GM21717 (cell line): ENCODE measurements at regions not wholly inside any gene's neighbourhood (a gene's known extent, or its start where the extent isn't known, plus 50 kb on each side); places are given as distances from the start of the nearest gene placed in this dataset.
"Not testable (repeated sequence)": the region's sequence is repeated elsewhere in the genome, so short reads cannot be mapped to it uniquely, and the experiment has no call there.

ENCODE experiments used
- ATAC-seq: cut with Tn5 transposase; IDR thresholded peaks from one replicate; pipeline ENCODE4 v1.9.1; 2021; ENCODE audit warnings: mild to moderate bottlenecking, moderate library complexity; ENCODE audit not compliant: unreplicated experiment

DNA sequence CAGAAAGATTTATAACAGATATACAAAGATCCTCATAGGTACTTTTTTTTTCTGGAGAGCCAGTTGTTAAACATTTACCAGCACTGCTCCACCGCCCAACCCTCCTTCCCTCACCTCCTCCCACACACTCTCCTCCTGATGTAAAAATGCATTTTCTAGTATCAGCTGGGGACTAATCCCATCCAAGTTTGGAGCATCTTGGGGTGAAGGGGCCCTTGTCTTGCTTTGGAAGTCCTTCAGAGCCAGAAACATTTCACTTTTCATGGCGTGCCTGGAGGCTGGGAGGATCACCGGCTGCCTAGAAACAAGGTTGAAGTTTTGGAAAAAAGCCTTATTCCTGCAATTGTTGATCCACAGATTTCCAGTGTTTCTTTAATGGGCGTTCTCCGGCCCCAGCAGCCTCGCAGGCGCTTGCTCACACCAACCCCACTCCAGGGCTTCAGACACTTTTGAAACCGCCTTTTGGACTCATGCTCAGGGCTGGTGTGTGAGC, 165.1 kb upstream of the AFDN start:
- no peak for ATAC-seq

DNA sequence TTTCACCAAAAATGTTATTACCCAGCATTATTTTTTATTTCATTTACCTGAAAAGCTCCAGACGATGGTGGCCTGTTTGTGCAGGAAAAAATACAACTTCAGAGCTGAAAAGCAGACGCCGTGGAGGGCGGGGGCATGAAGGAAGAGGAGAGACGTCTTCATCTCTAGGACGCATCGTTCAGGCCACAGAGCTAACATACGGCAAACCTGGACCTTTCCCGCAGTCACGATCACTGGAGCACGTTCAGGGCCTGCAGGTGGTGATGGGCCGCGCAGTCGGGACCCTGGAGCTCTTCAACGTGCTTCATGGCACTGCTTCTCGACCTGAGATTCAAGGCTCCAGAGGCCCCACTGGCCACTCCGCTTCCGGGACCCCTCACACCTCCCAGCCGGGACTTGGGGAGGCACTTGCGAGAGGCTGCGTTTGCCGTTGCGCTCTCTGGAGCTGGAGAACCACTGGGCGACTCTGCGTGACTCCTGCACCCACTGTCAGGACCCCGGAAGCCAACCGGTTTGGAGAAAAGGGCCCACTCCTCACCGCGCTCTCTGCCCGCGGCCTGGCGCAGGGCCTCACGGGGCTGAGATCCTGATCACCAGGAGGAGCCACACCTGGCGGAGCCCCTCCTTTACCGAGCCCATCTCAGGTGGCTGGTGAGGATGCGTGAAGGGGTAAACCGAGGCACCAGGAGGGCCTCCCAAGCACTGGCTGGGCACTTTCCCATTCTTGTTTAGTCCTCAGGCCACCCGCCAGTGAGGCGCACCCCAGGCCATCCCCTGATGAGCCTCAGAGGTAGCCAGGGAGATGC, 164.4 kb upstream of the AFDN start:
- ATAC-seq = no peak

DNA sequence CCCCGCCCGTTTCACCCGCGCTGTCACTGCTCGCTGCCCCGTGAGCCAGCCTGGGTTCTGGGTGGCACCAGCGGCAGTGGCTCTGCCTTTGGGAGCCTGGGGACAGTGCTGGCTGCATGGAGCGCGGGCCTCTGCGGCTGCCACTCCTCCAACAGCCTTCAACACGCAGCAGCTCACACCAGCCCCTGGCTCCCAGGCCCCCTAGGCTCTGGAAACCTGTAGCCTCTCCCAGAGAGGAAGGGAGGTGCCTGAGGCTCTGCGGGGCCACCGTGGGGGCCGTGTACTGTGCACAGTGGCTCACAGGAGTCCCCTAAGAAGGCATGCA, 163.9 kb upstream of the AFDN start:
- no peak for ATAC-seq

DNA sequence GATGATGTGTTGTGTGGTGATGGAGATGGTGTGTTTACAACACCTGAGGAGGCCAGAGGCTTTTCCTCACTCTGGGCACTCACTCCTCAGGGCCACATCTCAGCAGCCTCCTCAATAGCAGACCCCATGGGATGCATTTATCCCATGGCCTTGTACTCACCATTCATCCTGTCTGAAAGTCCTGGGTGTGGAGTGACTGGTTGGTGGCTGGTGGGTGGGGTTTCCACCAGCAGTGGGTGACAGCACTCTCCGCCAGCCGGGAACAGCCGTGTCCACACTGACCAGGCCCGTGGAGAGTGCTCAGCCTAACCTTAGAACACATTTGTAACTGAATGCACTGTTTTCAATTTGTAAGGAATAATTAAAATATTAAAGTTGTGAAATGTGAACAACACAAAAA, 163.4 kb upstream of the AFDN start:
- no peak for ATAC-seq

DNA sequence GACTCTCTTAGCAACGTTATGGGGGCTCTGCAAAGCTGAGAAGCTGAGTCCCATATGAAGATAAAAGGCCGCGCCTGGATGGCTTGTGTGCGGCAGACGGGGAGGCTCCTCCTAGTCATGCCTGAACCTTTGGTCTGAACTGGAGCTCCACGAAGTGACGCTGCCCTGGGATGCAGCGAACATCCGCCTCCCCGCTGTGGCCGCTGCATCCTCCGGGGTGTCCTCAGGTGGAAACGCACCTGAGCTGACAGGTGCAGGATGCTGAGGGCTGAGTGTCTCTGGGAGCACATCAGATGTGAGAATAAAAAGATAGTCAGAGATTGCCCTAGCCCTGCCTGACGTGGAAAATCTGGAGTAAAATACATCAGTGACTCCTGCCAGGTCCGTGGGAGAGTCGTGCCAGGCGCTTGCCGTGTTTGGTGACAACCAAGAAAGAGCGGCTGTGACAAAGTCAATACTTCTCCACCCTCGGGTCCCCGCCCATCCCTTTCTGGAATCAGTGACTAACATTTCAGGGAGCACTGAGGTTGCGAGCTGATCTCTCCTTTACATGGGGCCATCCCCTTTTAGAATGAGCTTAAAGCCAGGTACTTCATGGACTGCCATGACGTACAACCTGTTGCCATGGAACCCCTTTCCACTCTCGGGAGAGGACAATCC, 162.8 kb upstream of the AFDN start:
- no peak for ATAC-seq

DNA sequence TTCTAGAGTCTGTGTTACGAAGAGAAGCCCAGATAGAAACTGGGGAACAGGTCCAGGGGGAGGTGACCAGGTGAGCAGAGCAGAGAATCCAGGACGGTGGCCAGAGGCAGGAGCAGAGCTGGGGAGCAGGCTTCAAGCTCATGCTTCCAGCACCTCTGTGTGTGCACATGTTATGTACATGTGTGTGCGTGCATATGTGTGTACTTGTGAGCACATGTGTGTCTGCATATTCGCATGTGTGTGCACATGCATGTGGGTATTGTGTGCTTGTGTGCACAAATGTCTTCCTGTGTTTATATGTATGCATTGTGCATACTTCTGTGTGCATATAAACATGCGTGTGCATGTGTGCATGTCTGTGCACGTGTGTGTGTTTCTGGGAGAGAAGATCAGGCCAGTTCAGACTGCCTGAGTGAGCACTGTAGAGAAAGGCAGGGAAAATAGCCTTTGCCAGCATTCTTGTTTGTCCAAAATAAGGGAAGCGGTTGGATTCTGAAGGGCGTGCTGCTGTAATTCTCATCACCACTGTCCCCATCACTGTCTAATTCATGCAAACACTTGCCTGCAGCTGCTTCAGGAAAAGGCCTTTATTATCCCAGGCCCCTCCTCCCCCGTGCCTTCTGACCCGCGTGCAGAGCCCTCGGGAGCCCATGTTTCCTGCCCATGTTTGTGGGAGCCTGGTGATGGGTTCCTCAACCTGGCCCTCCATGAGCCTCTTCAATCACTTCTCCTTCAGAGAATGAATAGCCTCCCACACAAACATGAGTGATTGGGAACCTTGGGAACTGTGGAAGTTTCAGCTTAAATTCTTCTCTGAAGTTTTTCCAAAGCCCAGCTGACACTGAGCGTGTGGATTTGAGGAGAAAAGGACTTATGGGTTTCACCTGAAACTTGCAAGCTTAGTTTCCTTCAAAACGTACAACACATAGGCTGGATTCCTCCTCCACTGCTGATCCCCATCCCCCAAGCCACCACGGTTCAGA, 161.7 kb upstream of the AFDN start:
- ATAC-seq = no peak

DNA sequence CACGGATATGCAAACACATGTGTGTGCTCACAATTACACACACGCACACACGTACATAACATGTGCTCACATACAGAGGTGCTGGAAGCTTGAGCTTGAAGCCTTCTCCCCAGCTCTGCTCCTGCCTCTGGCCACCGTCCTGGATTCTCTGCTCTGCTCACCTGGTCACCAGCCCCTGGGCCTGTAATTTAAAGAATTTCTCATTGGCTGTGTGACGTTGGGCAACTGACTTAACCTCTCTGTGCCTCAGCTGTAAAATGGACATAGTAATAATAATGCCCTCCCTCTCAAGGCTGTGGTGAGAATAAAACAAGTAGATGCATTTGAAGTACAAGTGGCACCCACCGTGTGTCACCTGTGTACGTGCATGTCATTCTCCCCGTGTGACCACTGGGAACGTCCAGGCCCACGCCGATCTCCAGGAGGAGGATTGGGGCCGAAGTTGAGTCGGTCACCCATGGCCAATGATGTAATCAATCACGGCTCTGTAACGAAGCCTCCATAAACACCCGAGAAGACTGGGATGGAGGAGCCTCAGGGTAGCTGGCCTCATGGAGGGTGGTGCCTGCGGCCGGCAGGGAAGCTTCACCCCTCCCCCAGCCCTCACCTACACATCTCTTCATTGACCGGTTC, 160.9 kb upstream of the AFDN start:
- ATAC-seq = no peak

DNA sequence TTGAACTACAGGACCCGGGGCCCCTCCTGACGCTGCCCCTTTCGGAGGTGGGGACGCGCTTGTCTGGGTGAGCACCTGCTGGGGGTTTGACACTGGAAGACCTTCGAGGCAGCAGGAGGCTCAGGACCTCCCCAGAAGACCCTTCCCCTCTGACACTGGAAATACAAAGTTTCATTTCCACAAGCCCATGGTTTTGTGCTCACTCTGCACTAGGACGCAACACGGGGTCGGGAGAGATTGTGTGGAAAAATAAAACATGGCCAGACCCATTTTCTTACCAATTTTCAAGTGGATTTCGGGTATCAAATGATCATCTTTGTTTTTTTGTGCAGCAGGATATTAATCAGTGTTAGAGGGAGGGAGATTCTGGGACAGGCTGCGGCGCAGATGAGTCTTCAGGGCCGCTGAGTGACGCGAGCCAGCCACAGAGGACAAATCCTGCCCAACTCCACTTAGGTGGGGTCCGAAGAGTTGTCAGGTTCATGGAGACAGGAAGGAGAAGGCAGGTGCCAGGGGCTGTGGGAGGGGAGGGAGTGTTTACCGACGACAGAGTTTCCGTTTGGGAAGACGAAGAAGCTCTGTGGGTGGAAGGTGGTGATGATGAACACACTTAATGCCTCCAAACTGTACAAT, 160.0 kb upstream of the AFDN start:
- ATAC-seq = no peak

DNA sequence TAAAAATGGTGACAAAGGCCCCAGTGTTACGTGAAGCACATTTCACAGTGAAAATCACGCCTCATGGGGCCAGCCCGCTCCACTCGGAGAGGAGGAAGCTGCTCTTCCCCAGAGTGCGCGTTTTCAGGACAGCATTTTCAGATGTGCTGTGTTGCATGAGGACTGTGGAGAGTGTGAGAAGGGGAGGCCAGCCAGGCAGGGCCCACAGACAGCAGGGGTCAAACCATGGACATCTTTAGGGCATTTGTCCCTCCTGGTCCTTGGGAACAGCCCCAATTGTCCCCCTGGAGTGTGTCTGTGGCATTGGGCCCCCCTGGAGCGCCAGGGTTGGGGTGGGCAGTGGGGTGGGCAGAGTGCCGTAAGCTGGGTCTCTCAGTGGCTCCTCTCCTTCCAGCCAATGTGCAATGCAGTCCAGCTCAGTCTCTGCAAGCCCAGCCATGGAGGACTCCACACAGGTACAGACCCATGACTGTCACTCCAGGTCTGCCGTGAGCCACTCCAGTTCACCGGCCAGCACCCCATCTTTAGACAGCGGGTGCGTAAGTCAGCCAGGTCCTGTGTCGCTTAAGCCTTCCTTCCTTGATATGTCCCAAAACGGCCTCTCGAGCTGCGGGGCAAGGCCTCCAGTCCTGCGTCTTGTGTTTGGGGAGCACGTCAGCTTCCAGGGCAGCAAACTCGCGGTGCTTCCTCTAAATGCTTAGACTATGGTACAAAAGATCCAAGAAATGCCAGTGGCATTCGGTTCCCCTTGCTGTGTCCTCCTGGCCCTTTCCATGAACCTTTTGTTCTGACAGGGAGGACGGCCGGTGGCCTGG, 159.3 kb upstream of the AFDN start:
- no peak for ATAC-seq

DNA sequence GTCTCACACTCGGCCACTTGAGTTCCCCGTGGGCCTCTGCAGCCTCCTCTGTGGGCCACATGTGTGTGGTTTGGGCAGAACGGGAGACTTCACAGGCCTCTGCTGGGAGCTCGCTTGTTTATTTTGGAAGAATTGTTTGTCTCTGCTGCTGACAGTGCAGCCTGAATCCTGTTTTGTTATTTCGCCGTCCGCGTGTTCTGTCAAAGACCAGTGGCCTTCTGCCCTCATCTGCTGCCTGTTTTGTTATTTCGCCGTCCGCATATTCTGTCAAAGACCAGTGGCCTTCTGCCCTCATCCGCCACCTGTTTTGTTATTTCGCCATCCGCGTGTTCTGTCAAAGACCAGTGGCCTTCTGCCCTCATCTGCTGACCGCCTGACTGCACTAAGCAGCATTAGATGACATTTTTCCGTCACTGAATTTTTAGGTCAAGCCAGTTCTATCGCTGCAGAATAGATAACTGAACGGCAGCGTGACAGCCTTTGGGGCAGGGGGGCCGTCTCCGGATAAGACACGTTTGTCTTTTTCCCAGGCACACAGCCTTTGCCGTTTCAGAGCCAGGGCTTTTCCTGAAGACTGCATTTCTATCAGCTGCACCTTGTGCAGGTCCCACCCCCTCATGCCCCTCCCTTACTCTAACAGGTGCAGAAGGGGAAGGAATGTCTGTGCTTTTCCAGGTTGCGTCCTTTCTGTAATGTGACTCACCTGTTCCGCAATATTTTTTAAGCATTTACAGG, 158.5 kb upstream of the AFDN start:
- ATAC-seq = no peak

DNA sequence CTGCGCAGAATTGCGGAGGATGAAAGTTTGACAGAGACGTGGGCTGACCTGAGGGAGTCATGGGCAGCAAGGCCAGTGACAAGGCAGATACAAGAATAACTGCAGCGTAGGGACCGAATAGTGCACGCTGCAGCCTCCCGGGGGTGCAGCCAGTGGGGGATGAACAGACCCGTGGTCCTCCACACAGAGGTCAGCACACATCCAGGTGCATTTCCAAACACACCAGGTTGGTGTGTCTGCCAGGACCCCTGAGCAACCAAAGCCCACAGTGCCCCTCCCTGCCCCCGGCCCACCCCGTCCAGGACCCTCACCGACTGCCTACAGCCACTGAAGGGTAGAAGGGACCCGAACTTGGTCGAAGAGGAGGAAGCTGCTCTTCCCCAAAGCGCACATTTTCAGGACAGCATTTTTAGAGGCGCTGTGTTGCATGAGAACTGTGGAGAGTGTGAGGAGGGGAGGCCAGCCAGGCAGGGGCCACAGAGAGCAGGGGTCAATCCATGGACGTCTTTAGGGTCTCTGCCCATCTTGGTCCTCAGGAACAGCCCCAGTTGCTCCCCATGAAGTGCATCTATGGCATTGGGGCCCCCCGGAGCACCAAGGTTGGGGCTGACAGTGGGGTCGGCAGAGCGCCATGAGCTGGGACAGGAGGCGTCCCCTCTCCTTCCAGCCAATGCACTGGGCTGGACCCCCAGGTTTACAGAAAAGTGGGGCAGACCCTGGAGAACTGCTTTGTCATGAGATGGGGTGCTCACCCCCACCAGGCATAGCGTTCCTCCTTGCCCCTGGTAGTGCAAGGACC, 157.8 kb upstream of the AFDN start:
- no peak for ATAC-seq

DNA sequence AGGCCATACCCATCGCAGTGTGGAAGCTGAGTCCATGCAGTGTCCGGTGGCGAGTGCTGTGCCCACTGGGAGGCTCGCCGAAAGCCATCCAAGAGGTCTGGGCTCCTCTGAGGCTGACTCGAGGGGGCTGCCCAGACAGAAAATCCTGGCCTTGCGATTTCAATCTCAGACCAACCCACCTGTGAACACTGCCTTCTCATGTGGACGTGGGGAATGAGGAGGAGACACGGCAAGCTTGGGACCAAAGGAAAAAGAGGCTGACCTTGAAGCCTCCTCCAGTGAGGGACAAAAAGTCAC, 157.2 kb upstream of the AFDN start:
- no peak for ATAC-seq

DNA sequence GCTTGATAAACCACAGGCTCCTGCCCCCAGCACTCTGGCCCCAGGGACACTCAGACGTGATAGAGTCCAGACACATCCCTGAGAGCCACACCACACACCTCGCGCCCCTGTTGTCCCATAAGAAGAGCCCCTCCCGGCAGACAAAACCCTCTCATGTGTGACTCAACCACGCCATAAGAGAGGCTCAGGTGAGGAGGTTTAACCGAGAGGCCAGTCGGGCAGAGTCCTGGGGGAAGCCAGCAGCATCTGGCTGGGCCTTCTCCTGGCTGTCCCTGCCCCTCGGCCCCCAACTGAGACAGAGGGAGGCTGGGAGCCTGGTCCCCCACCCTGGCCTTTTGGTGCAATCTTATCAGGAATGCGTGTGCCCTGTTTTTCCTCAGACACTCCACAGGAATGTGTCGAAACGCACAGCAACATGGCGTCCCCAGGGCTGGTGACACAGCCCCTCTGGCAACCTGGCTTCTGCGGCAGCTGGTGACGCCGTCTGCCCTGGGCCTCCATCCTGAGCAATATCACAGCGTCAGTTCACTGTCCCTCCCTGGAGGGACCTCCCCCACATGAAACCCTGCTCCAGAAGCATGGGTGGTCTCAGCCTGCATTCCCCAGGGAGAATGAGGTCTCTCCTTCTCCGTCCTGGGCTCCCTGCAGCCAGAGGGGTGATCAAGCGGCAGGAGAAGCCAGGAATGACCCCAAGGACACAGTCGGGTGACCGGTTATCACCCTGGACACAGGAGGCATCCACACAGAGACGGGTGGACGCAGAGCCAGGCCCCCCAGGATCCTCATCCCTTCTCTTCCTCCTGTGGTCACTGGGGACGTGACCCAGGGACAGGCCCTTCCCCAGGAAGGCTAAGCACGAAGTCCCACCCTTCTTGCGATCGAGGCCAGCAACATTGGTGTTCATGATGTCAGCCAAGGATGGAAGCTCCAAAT, 156.6 kb upstream of the AFDN start:
- no peak for ATAC-seq

DNA sequence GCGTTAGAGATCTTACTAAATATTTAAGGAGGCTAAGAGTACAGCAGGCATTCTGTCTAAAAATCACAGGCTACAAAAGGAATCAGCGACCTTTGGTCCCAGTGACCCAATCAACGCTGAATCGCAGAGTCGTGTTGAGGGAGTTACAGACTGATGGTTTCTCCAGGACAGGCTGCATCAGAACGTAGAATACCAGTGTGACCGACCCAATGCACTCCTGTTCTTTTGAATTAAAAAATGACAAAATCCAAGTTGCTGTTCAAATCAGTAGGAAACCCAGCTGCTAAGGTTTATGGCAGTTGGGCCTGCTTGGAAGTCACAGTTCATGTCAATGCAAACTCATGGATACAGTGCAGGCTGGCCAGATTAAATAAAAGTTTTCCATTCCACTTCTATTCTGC, 155.8 kb upstream of the AFDN start:
- no peak for ATAC-seq

DNA sequence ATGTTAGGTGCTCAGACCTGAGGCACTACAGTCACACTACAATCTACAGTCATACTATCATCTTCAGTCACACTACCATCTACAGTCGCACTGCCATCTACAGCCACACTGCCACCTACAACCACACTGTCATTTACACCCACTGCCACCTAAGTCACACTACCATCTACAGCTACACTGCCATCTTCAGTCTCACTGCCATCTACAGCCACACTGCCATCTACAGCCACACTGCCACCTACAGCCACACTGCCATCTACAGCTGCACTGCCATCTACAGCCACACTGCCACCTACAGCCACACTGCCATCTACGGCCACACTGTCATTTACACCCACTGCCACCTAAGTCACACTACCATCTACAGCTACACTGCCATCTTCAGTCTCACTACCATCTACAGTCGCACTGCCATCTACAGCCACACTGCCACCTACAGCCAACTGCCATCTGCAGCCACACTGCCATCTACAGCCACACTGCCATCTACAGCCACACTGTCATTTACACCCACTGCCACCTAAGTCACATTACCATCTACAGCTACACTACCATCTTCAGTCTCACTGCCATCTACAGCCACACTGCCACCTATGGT, 155.2 kb upstream of the AFDN start:
- ATAC-seq = not testable (repeated sequence)

DNA sequence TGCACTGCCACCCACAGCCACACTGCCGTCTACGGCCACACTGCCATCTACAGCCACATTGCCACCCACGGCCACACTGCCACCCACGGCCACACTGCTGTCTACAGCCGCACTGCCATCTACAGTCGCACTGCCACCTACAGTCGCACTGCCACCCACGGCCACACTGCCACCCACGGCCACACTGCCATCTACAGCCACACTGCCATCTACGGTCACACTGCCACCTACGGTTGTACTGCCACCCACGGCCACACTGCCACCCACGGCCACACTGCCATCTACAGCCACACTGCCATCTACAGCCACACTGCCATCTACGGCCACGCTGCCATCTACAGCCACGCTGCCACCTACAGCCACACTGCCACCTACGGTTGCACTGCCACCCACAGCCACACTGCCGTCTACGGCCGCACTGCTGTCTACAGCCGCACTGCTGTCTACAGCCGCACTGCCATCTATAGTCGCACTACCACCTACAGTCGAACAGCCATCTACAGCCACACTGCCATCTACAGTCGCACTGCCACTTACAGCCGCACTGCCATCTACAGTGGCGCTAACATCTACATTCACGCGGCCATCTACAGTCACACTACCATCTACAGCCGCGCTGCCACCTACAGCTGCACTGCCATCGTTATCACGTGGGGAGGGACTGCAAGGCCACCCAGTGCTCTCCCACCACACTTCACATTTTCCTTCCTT, 154.6 kb upstream of the AFDN start:
- ATAC-seq = no peak
